H9 (cell line): ENCODE measurements at regions not wholly inside any gene's neighbourhood (a gene's known extent, or its start where the extent isn't known, plus 50 kb on each side); places are given as distances from the start of the nearest gene placed in this dataset.

Experiments used
- DNase-seq: peaks from one replicate; pipeline ENCODE4 v3.0.0-alpha.2; 2017
- H2AFZ ChIP-seq: one replicate; pipeline ENCODE4 v1.6.1; 2013; ENCODE audit warnings: mild to moderate bottlenecking, low read length, control low read depth, moderate library complexity
- H2AK5ac ChIP-seq: 2 replicates; pipeline ENCODE4 v1.6.1; 2013; ENCODE audit warnings: low read length, control low read depth, mixed read lengths; ENCODE audit not compliant: insufficient read length
- H2BK120ac ChIP-seq: one replicate; pipeline ENCODE4 v1.6.1; 2013; ENCODE audit warnings: low read depth, mild to moderate bottlenecking, low read length, control low read depth, inconsistent platforms; ENCODE audit not compliant: poor library complexity, severe bottlenecking
- H2BK12ac ChIP-seq: 2 replicates; pipeline ENCODE4 v1.6.1; 2013; ENCODE audit warnings: low read length, control low read depth, mixed read lengths, low read depth; ENCODE audit not compliant: insufficient read length
- H2BK15ac ChIP-seq: 2 replicates; pipeline ENCODE4 v1.6.1; 2013; ENCODE audit warnings: low read depth, low read length, control low read depth
- H2BK20ac ChIP-seq: one replicate; pipeline ENCODE4 v1.6.1; 2013; ENCODE audit warnings: low read depth, mild to moderate bottlenecking, low read length, control low read depth, inconsistent platforms; ENCODE audit not compliant: poor library complexity, severe bottlenecking
- H2BK5ac ChIP-seq: 2 replicates; pipeline ENCODE4 v1.6.1; 2013; ENCODE audit warnings: low read length, control low read depth, mixed read lengths; ENCODE audit not compliant: insufficient read length
- H3K14ac ChIP-seq: 2 replicates; pipeline ENCODE4 v1.6.1; 2013; ENCODE audit warnings: low read length, control low read depth; ENCODE audit not compliant: insufficient read depth
- H3K18ac ChIP-seq: 2 replicates; pipeline ENCODE4 v1.6.1; 2013; ENCODE audit warnings: low read depth, mild to moderate bottlenecking, mixed read lengths, low read length, control low read depth; ENCODE audit not compliant: insufficient read length
- H3K23ac ChIP-seq: 2 replicates; pipeline ENCODE4 v1.6.1; 2013; ENCODE audit warnings: low read length, control low read depth, mixed read lengths, low read depth; ENCODE audit not compliant: insufficient read length
- H3K23me2 ChIP-seq: 2 replicates; pipeline ENCODE4 v1.6.1; 2013; ENCODE audit warnings: low read depth, mild to moderate bottlenecking, mixed read lengths, low read length, control low read depth; ENCODE audit not compliant: insufficient read length, poor library complexity, severe bottlenecking
- H3K27ac ChIP-seq: 2 replicates; pipeline ENCODE4 v1.5.1; 2013; ENCODE audit warnings: low read length, control low read depth, mixed read lengths, low read depth; ENCODE audit not compliant: insufficient read length
- H3K27me3 ChIP-seq: 2 replicates; pipeline ENCODE4 v1.6.1; 2013; ENCODE audit warnings: low read length, control low read depth, inconsistent platforms; ENCODE audit not compliant: insufficient read depth
- H3K4ac ChIP-seq: 2 replicates; pipeline ENCODE4 v1.6.1; 2013; ENCODE audit warnings: low read depth, mild to moderate bottlenecking, control low read depth, inconsistent platforms, low read length, moderate library complexity
- H3K4me1 ChIP-seq: 2 replicates; pipeline ENCODE4 v1.6.1; 2013; ENCODE audit warnings: low read length, control low read depth, inconsistent platforms; ENCODE audit not compliant: insufficient read depth
- H3K4me2 ChIP-seq: 2 replicates; pipeline ENCODE4 v1.6.1; 2013; ENCODE audit warnings: low read length, control low read depth, mixed read lengths; ENCODE audit not compliant: insufficient read length, insufficient read depth
- H3K56ac ChIP-seq: 2 replicates; pipeline ENCODE4 v1.6.1; 2013; ENCODE audit warnings: low read depth, mild to moderate bottlenecking, mixed read lengths, low read length, control low read depth; ENCODE audit not compliant: insufficient read length
- H3K79me1 ChIP-seq: 2 replicates; pipeline ENCODE4 v1.6.1; 2013; ENCODE audit warnings: low read depth, mild to moderate bottlenecking, moderate library complexity, low read length, control low read depth, inconsistent platforms; ENCODE audit not compliant: insufficient read depth, poor library complexity, severe bottlenecking
- H3K79me2 ChIP-seq: 2 replicates; pipeline ENCODE4 v1.6.1; 2013; ENCODE audit warnings: low read length, control low read depth, inconsistent platforms; ENCODE audit not compliant: insufficient read depth
- H3K9ac ChIP-seq: 2 replicates; pipeline ENCODE4 v1.6.1; 2013; ENCODE audit warnings: low read length, control low read depth, mixed read lengths; ENCODE audit not compliant: insufficient read length; ENCODE audit errors: extremely low read depth
- H3K9me3 ChIP-seq: one replicate; pipeline ENCODE4 v1.6.1; 2013; ENCODE audit warnings: low read depth, low read length, inconsistent platforms; ENCODE audit not compliant: control insufficient read depth
- H3T11ph ChIP-seq: one replicate; pipeline ENCODE4 v1.6.1; 2013; ENCODE audit warnings: mild to moderate bottlenecking, low read length, control low read depth, inconsistent platforms
- H4K20me1 ChIP-seq: one replicate; pipeline ENCODE4 v1.6.1; 2013; ENCODE audit not compliant: control insufficient read depth, insufficient read length, insufficient read depth
- H4K5ac ChIP-seq: 2 replicates; pipeline ENCODE4 v1.6.1; 2013; ENCODE audit warnings: low read depth, mild to moderate bottlenecking, mixed read lengths, low read length, control low read depth; ENCODE audit not compliant: insufficient read length
- H4K8ac ChIP-seq: replicated peaks from 2 replicates; pipeline ENCODE4 v1.6.1; 2013; ENCODE audit warnings: low read length, control low read depth, mixed read lengths, low read depth; ENCODE audit not compliant: insufficient read length
- H4K91ac ChIP-seq: 2 replicates; pipeline ENCODE4 v1.6.1; 2013; ENCODE audit warnings: low read depth, mild to moderate bottlenecking, moderate library complexity, mixed read lengths, low read length, control low read depth; ENCODE audit not compliant: insufficient read length
- H3K27ac Mint-ChIP-seq, 3 experiments: 2 replicates in 2 of 3; 3 replicates in 1 of 3; pipeline ENCODE4 v1.8.0; 2020 to 2021; ENCODE audit warnings: mixed read lengths in 3 of 3, mild to moderate bottlenecking in 1 of 3, moderate library complexity in 1 of 3
- H3K27me3 Mint-ChIP-seq: 2 replicates; pipeline ENCODE4 v1.8.0; 2021; ENCODE audit warnings: low read depth, mild to moderate bottlenecking, moderate library complexity, mixed read lengths
- H3K36me3 Mint-ChIP-seq, 3 experiments: 2 replicates in 2 of 3; 3 replicates in 1 of 3; pipeline ENCODE4 v1.8.0; 2020 to 2021; ENCODE audit warnings: low read depth in 3 of 3, mixed read lengths in 3 of 3; ENCODE audit not compliant: insufficient read depth in 1 of 3
- H3K4me1 Mint-ChIP-seq, 2 experiments: 2 replicates each; pipeline ENCODE4 v1.8.0; 2020; ENCODE audit warnings: mixed read lengths in 2 of 2
- H3K4me3 Mint-ChIP-seq, 2 experiments: 2 replicates in 1 of 2; 3 replicates in 1 of 2; pipeline ENCODE4 v1.8.0; 2020 to 2021; ENCODE audit warnings: mild to moderate bottlenecking in 2 of 2, mixed read lengths in 2 of 2, moderate library complexity in 1 of 2
- H3K9me3 Mint-ChIP-seq, 2 experiments: 2 replicates in 1 of 2; 3 replicates in 1 of 2; pipeline ENCODE4 v1.8.0; 2020; ENCODE audit warnings: mild to moderate bottlenecking in 2 of 2, mixed read lengths in 2 of 2, moderate library complexity in 1 of 2
- WGBS: extraction: QIAGEN DNeasy Blood & Tissue Kit; methylation state at CpG from one replicate; pipeline ENCODE4 v1.1.7; 2013; ENCODE audit warnings: missing lambda C conversion rate, low lambda C conversion rate, mixed read lengths; ENCODE audit not compliant: insufficient read length; ENCODE audit errors: extremely low coverage; 5-methylcytosine and 5-hydroxymethylcytosine counted together
- TF ChIP-seq, protein P1 (sequence below): fragments of 200-600 bp; sonication (generic); conservative IDR thresholded peaks from 3 replicates; pipeline ENCODE4 v1.8.0; 2021; ENCODE audit warnings: antibody characterized with exemption, mild to moderate bottlenecking

DNA sequence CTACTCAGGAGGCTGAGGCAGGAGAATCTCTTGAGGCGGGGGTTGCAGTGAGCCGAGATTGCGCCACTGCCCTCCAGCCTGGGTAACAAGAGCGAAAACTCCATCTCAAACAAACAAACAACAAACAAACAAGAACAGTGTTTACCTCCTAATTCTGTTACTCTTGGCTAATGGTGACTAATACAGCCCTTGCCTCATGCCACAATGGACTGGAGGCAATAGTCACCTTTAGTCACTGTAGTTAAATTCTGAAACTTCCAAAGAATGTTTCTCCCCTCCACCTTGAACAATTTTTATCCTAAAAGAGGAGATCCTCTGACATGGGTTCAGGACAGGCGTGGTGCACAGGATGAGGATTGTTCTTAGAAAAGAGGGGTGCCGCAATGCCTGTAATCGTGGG is 241.2 kb upstream of the CTSO start:
- no peak overlapping the region for H3T11ph ChIP-seq
- no peak overlapping the region for H3K9ac ChIP-seq
- no peak overlapping the region for H2AK5ac ChIP-seq
- no peak overlapping the region for H2AFZ ChIP-seq
- H3K4me2 ChIP-seq = no peak overlapping the region
- no peak overlapping the region for H2BK5ac ChIP-seq
- Mint-ChIP-seq H3K27ac (no peak overlapping the region), H3K36me3 (no peaks in the 10 kb centered on the region), H3K4me3 (no peak overlapping the region), H3K4me1 (peaks cover 7 to 12% of the 10 kb centered on the region in 2 experiments), H3K9me3 (no peaks in the 10 kb centered on the region; a peak in 1 of 5 replicates), H3K27me3 (no peaks in the 10 kb centered on the region)
- no peak overlapping the region for H2BK12ac ChIP-seq
- no peak overlapping the region for H2BK20ac ChIP-seq
- H4K20me1 ChIP-seq = no peaks in the 10 kb centered on the region
- no peak overlapping the region for H2BK120ac ChIP-seq
- no peak overlapping the region for H4K5ac ChIP-seq
- no peaks in the 10 kb centered on the region for H3K4me1 ChIP-seq
- TF ChIP-seq, protein P1, sequence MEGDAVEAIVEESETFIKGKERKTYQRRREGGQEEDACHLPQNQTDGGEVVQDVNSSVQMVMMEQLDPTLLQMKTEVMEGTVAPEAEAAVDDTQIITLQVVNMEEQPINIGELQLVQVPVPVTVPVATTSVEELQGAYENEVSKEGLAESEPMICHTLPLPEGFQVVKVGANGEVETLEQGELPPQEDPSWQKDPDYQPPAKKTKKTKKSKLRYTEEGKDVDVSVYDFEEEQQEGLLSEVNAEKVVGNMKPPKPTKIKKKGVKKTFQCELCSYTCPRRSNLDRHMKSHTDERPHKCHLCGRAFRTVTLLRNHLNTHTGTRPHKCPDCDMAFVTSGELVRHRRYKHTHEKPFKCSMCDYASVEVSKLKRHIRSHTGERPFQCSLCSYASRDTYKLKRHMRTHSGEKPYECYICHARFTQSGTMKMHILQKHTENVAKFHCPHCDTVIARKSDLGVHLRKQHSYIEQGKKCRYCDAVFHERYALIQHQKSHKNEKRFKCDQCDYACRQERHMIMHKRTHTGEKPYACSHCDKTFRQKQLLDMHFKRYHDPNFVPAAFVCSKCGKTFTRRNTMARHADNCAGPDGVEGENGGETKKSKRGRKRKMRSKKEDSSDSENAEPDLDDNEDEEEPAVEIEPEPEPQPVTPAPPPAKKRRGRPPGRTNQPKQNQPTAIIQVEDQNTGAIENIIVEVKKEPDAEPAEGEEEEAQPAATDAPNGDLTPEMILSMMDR = no peak
- H3K4ac ChIP-seq = no peak overlapping the region
- H3K18ac ChIP-seq = no peak overlapping the region
- H3K9me3 ChIP-seq = no peaks in the 10 kb centered on the region
- no peak overlapping the region for H3K56ac ChIP-seq
- H3K27ac ChIP-seq = no peak overlapping the region
- DNase-seq = no peak
- WGBS = no CpG with 5 or more reads among the region's 7 CpGs
- no peaks in the 10 kb centered on the region for H3K79me1 ChIP-seq
- H3K27me3 ChIP-seq = no peaks in the 10 kb centered on the region
- H2BK15ac ChIP-seq = no peak overlapping the region
- H3K23me2 ChIP-seq = no peaks in the 10 kb centered on the region
- H4K8ac ChIP-seq = no peak overlapping the region
- no peaks in the 10 kb centered on the region for H3K79me2 ChIP-seq
- H4K91ac ChIP-seq = no peak overlapping the region
- no peak overlapping the region for H3K23ac ChIP-seq
- no peak overlapping the region for H3K14ac ChIP-seq
